GM12878 (cell line): ENCODE measurements at regions not wholly inside any gene's neighbourhood (a gene's known extent, or its start where the extent isn't known, plus 50 kb on each side); places are given as distances from the start of the nearest gene placed in this dataset.

Experiments
- ATAC-seq: fragments of 200-7000 bp; cut with Tn5 transposase; 3 replicates; pipeline ENCODE4 v1.9.1; 2020; ENCODE audit warnings: mild to moderate bottlenecking, moderate library complexity
- BruUV-seq: library from RNA; stranded (reverse); fragments of 400-500 nt; replicated peaks from 2 replicates; lab custom pipeline; 2021; lab: Mats Ljungman, UMichigan
- CTCF ChIA-PET: fragments of 300-600 bp; sonication (Branson Sonifier 250); formaldehyde crosslinking; extraction: SDS; loops from one replicate; lab custom pipeline; 2021; ENCODE audit warnings: inconsistent platforms; lab: Yijun Ruan, JAX
- POLR2A ChIA-PET: fragments of 350-600 bp; formaldehyde crosslinking; extraction: SDS; loops from one replicate; lab custom pipeline; 2021; ENCODE audit warnings: inconsistent platforms; lab: Charles Lee
- RAD21 ChIA-PET: fragments of 300-600 bp; sonication (Branson Sonifier 250); formaldehyde crosslinking; loops from one replicate; lab custom pipeline; 2023; ENCODE audit warnings: antibody characterized with exemption; ENCODE audit not compliant: unreplicated experiment; lab: Charles Lee
- SMC1A ChIA-PET: fragments of 300-600 bp; sonication (Branson Sonifier 250); formaldehyde crosslinking; loops from one replicate; lab custom pipeline; 2023; ENCODE audit not compliant: unreplicated experiment, uncharacterized antibody; lab: Charles Lee
- DNase-seq: peaks from one replicate; pipeline ENCODE4 v3.0.0-alpha.2; 2011; ENCODE audit warnings: low read depth, low spot score
- FAIRE-seq: peaks from 3 replicates; lab custom pipeline; 2011; peaks lifted over from hg19 to GRCh38; lab: Jason Lieb, UNC
- H2AFZ ChIP-seq: 2 replicates; pipeline ENCODE4 v1.6.0; 2011; ENCODE audit warnings: low read depth, low read length, control low read depth; ENCODE audit not compliant: control insufficient read depth
- H3K27ac ChIP-seq: 2 replicates; pipeline ENCODE4 v1.5.1; 2011; ENCODE audit warnings: control low read depth; ENCODE audit not compliant: control insufficient read depth, insufficient read depth
- H3K27me3 ChIP-seq, 2 experiments: replicated peaks in 1 of 2; 2 replicates each; pipeline versions ENCODE4 v1.6.0 to v1.6.1; 2011; ENCODE audit warnings: low read length in 1 of 2; ENCODE audit not compliant: control insufficient read depth in 2 of 2, insufficient read depth in 2 of 2
- H3K36me3 ChIP-seq, 2 experiments: 2 replicates each; pipeline ENCODE4 v1.5.1; 2011; ENCODE audit warnings: low read length in 1 of 2; ENCODE audit not compliant: control insufficient read depth in 2 of 2, insufficient read depth in 2 of 2
- H3K4me1 ChIP-seq: 2 replicates; pipeline ENCODE4 v1.6.1; 2011; ENCODE audit warnings: mild to moderate bottlenecking, low read length, moderate library complexity, mixed read lengths; ENCODE audit not compliant: control insufficient read depth, insufficient read depth
- H3K4me2 ChIP-seq: 2 replicates; pipeline ENCODE4 v1.6.0; 2011; ENCODE audit warnings: control low read depth; ENCODE audit not compliant: control insufficient read depth, insufficient read depth
- H3K4me3 ChIP-seq: fragments of 200-600 bp; sonication (generic); 2 replicates; pipeline ENCODE4 v1.5.1; 2016
- H3K79me2 ChIP-seq: 2 replicates; pipeline ENCODE4 v1.6.0; 2011; ENCODE audit warnings: low read length; ENCODE audit not compliant: control insufficient read depth, insufficient read depth
- H3K9ac ChIP-seq: 2 replicates; pipeline ENCODE4 v1.8.0; 2011; ENCODE audit warnings: low read length, control low read depth, mixed read lengths; ENCODE audit not compliant: control insufficient read depth, insufficient read depth
- H3K9me3 ChIP-seq: replicated peaks from 3 replicates; pipeline ENCODE4 v1.5.1; 2011; ENCODE audit warnings: mild to moderate bottlenecking, low read length; ENCODE audit not compliant: control insufficient read depth, insufficient read depth
- H4K20me1 ChIP-seq: 2 replicates; pipeline ENCODE4 v1.6.0; 2011; ENCODE audit not compliant: control insufficient read depth, insufficient read depth
- IKZF2 ChIP-seq, 2 experiments: fragments of 450-650 bp; IDR thresholded peaks; 2 replicates each; pipeline ENCODE4 v1.6.1; 2017; ENCODE audit warnings: mild to moderate bottlenecking in 2 of 2, moderate library complexity in 2 of 2
- MYC ChIP-seq: IDR thresholded peaks from 2 replicates; pipeline ENCODE4 v1.6.1; 2011; ENCODE audit warnings: mild to moderate bottlenecking, low read length, moderate library complexity, inconsistent platforms; ENCODE audit not compliant: insufficient read depth, insufficient replicate concordance, insufficient read length, severe bottlenecking
- NBN ChIP-seq: fragments of 450-650 bp; IDR thresholded peaks from 2 replicates; pipeline ENCODE4 v1.6.1; 2016
- POLR2AphosphoS2 ChIP-seq: IDR thresholded peaks from 2 replicates; pipeline ENCODE4 v1.6.1; 2011; ENCODE audit warnings: low read depth, mild to moderate bottlenecking, low read length, improper control_type of control experiment, moderate library complexity
- TAF1 ChIP-seq: IDR thresholded peaks from 2 replicates; pipeline ENCODE4 v1.6.1; 2011; ENCODE audit warnings: mild to moderate bottlenecking, low read depth, low read length, borderline replicate concordance
- TCF3 ChIP-seq: IDR thresholded peaks from 2 replicates; pipeline ENCODE4 v1.6.1; 2012; ENCODE audit warnings: low read depth, mild to moderate bottlenecking, low read length, borderline replicate concordance; ENCODE audit not compliant: insufficient read depth
- YBX1 ChIP-seq: fragments of 450-650 bp; IDR thresholded peaks from 2 replicates; pipeline ENCODE4 v1.6.1; 2016; ENCODE audit warnings: antibody characterized with exemption
- ZNF687 ChIP-seq: fragments of 450-650 bp; IDR thresholded peaks from 2 replicates; pipeline ENCODE4 v1.6.1; 2017; ENCODE audit warnings: mild to moderate bottlenecking, moderate library complexity
- WGBS: methylation state at CpG from one replicate; pipeline ENCODE4 v1.1.6; 2016; ENCODE audit warnings: low lambda C conversion rate; ENCODE audit not compliant: insufficient replicate concordance, insufficient coverage; ENCODE audit errors: missing lambda C conversion rate; 5-methylcytosine and 5-hydroxymethylcytosine counted together
- in situ Hi-C: fragments of 300-500 bp; cut with MboI; formaldehyde crosslinking; loops from 9 replicates; pipeline ENCODE4 v1.14.3; 2018; ENCODE audit warnings: mixed read lengths
- intact Hi-C: fragments of 100-400 bp; cut with micrococcal nuclease; formaldehyde crosslinking; loops from one replicate; pipeline ENCODE4 v1.14.2; 2022; ENCODE audit not compliant: unreplicated experiment
- TF ChIP-seq, protein P1 (sequence below): fragments of 450-650 bp; formaldehyde crosslinking; IDR thresholded peaks from 2 replicates; pipeline ENCODE4 v1.4.0; 2022; ENCODE audit warnings: mild to moderate bottlenecking, moderate library complexity

- no peak overlapping the region for H3K27ac ChIP-seq
- no peaks in the 10 kb centered on the region; the same call in 1 of the 2 replicates for H3K4me1 ChIP-seq
- SMC1A ChIA-PET = interaction anchor here (0.9 kb wide), 1 partner anchor 15 kb away, joined by 3 read pairs; no protein-coding TSS in a partner anchor
- BruUV-seq = no TSS peak
- in situ Hi-C loops (no loop called here), intact Hi-C loops (no loop called here)
- H3K9me3 ChIP-seq = no peaks in the 10 kb centered on the region; the same call in 1 of the 3 replicates
- TF ChIP-seq NBN = no peak
- TF ChIP-seq, protein P1, sequence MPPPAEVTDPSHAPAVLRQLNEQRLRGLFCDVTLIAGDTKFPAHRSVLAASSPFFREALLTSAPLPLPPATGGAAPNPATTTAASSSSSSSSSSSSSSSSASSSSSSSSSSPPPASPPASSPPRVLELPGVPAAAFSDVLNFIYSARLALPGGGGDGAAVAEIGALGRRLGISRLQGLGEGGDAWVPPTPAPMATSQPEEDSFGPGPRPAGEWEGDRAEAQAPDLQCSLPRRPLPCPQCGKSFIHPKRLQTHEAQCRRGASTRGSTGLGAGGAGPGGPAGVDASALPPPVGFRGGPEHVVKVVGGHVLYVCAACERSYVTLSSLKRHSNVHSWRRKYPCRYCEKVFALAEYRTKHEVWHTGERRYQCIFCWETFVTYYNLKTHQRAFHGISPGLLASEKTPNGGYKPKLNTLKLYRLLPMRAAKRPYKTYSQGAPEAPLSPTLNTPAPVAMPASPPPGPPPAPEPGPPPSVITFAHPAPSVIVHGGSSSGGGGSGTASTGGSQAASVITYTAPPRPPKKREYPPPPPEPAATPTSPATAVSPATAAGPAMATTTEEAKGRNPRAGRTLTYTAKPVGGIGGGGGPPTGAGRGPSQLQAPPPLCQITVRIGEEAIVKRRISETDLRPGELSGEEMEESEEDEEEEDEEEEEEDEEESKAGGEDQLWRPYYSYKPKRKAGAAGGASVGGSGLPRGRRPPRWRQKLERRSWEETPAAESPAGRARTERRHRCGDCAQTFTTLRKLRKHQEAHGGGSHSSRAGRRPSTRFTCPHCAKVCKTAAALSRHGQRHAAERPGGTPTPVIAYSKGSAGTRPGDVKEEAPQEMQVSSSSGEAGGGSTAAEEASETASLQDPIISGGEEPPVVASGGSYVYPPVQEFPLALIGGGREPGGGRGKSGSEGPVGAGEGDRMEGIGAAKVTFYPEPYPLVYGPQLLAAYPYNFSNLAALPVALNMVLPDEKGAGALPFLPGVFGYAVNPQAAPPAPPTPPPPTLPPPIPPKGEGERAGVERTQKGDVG (CRISPR knock-in tag) = no peak
- no peak for TF ChIP-seq TCF3
- TF ChIP-seq POLR2AphosphoS2 = no peak
- TF ChIP-seq TAF1 = no peak
- TF ChIP-seq IKZF2 (IDR thresholded peaks at IDR 0.05) = no peak
- TF ChIP-seq ZNF687 = no peak
- no peak for TF ChIP-seq YBX1
- TF ChIP-seq MYC = no peak
- no peaks in the 10 kb centered on the region for H3K27me3 ChIP-seq
- no peak for FAIRE-seq
- ATAC-seq = no peak
- no peak overlapping the region for H2AFZ ChIP-seq
- H3K4me2 ChIP-seq = peak overlapping the region; percentile 39
- 97% methylated on average over 7 of the region's 7 CpGs for WGBS
- RAD21 ChIA-PET = no interaction called here
- H3K79me2 ChIP-seq = peaks cover 17% of the 10 kb centered on the region
- CTCF ChIA-PET = interaction anchor here (1.8 kb wide), 1 partner anchor 12 kb away, joined by 7 read pairs; no protein-coding TSS in a partner anchor
- H3K9ac ChIP-seq = no peak overlapping the region
- DNase-seq = no peak
- H4K20me1 ChIP-seq = 0 out of 2 replicates have a peak, but pooled peaks cover 3% of the 10 kb centered on the region
- H3K36me3 ChIP-seq = no peaks in the 10 kb centered on the region; a peak in 1 of 4 replicates
- POLR2A ChIA-PET = interaction anchor here (0.6 kb wide), 1 partner anchor 116 kb away, joined by 6 read pairs; no protein-coding TSS in a partner anchor
- peak overlapping the region; percentile 13; the same call in 1 of the 2 replicates for H3K4me3 ChIP-seq
These were observed 79.1 kb downstream of the UTRN start for GRCh38 chr6:144364208-144364720.
